SK-N-SH (cell line): ENCODE measurements at regions not wholly inside any gene's neighbourhood (a gene's known extent, or its start where the extent isn't known, plus 50 kb on each side); places are given as distances from the start of the nearest gene placed in this dataset.

Experiments used
- CTCF ChIA-PET: fragments of 300-600, 350-600 bp; formaldehyde crosslinking; extraction: SDS; loops from one replicate; lab custom pipeline; 2021; lab: Yijun Ruan, JAX
- POLR2A ChIA-PET: fragments of 350-600 bp; sonication (Branson Sonifier 250); formaldehyde crosslinking; extraction: SDS; loops from one replicate; lab custom pipeline; 2020; ENCODE audit warnings: antibody characterized with exemption, inconsistent platforms; lab: Yijun Ruan, JAX
- DNase-seq: peaks from one replicate; pipeline ENCODE4 v3.0.0; 2012
- H2AFZ ChIP-seq: fragments of 200-600 bp; sonication (generic); 2 replicates; pipeline ENCODE4 v1.8.1; 2016; ENCODE audit warnings: antibody characterized with exemption, mild to moderate bottlenecking, low read depth
- H3F3A ChIP-seq: fragments of 200-600 bp; sonication (generic); replicated peaks from 2 replicates; pipeline ENCODE3; 2016; ENCODE audit warnings: antibody characterized with exemption, mild to moderate bottlenecking; ENCODE audit not compliant: insufficient read depth
- H3K27ac ChIP-seq, 2 experiments: fragments of 200-500 bp in 1 of 2; fragments of 200-600 bp in 1 of 2; sonication (Bioruptor generic) in 1 of 2; sonication (generic), shearing (Covaris generic) in 1 of 2; 2 replicates each; pipeline versions ENCODE4 v1.5.1 to v1.6.1; 2014 to 2016; ENCODE audit warnings: low read depth in 2 of 2, inconsistent platforms in 1 of 2, low read length in 1 of 2, mild to moderate bottlenecking in 1 of 2, mixed read lengths in 1 of 2
- H3K27me3 ChIP-seq: fragments of 200-600 bp; sonication (generic), shearing (Covaris generic); 2 replicates; pipeline ENCODE4 v1.6.1; 2016; ENCODE audit warnings: mixed run types; ENCODE audit not compliant: insufficient read depth
- H3K36me3 ChIP-seq, 2 experiments: fragments of 200-500 bp in 1 of 2; fragments of 200-600 bp in 1 of 2; sonication (Bioruptor generic) in 1 of 2; sonication (generic) in 1 of 2; replicated peaks in 1 of 2; 2 replicates each; pipeline versions ENCODE3 to v1.5.1; 2014 to 2016; ENCODE audit warnings: low read length in 1 of 2, mild to moderate bottlenecking in 1 of 2; ENCODE audit not compliant: insufficient read depth in 2 of 2, control insufficient read depth in 1 of 2
- H3K4me1 ChIP-seq, 2 experiments: fragments of 200-500 bp in 1 of 2; fragments of 200-600 bp in 1 of 2; sonication (Bioruptor generic) in 1 of 2; sonication (generic), shearing (Covaris generic) in 1 of 2; 2 replicates each; pipeline versions ENCODE4 v1.5.1 to v1.6.1; 2014 to 2016; ENCODE audit warnings: low read depth in 1 of 2, low read length in 1 of 2, mixed run types in 1 of 2; ENCODE audit not compliant: insufficient read depth in 2 of 2, control insufficient read depth in 1 of 2
- H3K4me2 ChIP-seq: fragments of 200-600 bp; sonication (generic), shearing (Covaris generic); 2 replicates; pipeline ENCODE4 v1.6.1; 2017; ENCODE audit warnings: mixed run types
- H3K4me3 ChIP-seq, 2 experiments: fragments of 200-500 bp in 1 of 2; fragments of 200-600 bp in 1 of 2; sonication (Bioruptor generic) in 1 of 2; sonication (generic), shearing (Covaris generic) in 1 of 2; 2 replicates each; pipeline versions ENCODE4 v1.5.1 to v1.8.1; 2014 to 2016; ENCODE audit warnings: low read depth in 2 of 2, inconsistent platforms in 1 of 2, low read length in 1 of 2, mild to moderate bottlenecking in 1 of 2, mixed read lengths in 1 of 2, moderate library complexity in 1 of 2
- H3K79me2 ChIP-seq: fragments of 200-600 bp; sonication (generic); 2 replicates; pipeline ENCODE4 v1.8.1; 2017; ENCODE audit warnings: mild to moderate bottlenecking; ENCODE audit not compliant: insufficient read depth
- H3K9ac ChIP-seq: fragments of 200-600 bp; sonication (generic); 2 replicates; pipeline ENCODE4 v1.6.1; 2017; ENCODE audit warnings: mixed run types
- H3K9me2 ChIP-seq: fragments of 200-600 bp; sonication (generic); 2 replicates; pipeline ENCODE4 v1.6.1; 2017; ENCODE audit warnings: mixed run types
- H3K9me3 ChIP-seq: fragments of 200-600 bp; sonication (generic); 2 replicates; pipeline ENCODE4 v1.6.1; 2017; ENCODE audit warnings: mixed run types, mild to moderate bottlenecking, moderate library complexity
- H4K20me1 ChIP-seq: fragments of 200-600 bp; sonication (generic); 2 replicates; pipeline ENCODE4 v1.6.1; 2017; ENCODE audit warnings: mild to moderate bottlenecking, mixed run types; ENCODE audit not compliant: insufficient read depth
- CHD2 ChIP-seq: fragments of 150-350 bp; IDR thresholded peaks from 2 replicates; pipeline ENCODE4 v1.6.1; 2018; ENCODE audit warnings: low read length; ENCODE audit not compliant: partially characterized antibody
- CTCF ChIP-seq: fragments of 200-600 bp; sonication (generic); IDR thresholded peaks from 2 replicates; pipeline ENCODE4 v1.6.1; 2017; ENCODE audit warnings: antibody characterized with exemption, mild to moderate bottlenecking, moderate library complexity
- ELF1 ChIP-seq: IDR thresholded peaks from 2 replicates; pipeline ENCODE4 v1.4.0; 2012
- EZH2phosphoT487 ChIP-seq: fragments of 200-600 bp; sonication (generic); IDR thresholded peaks from 2 replicates; pipeline ENCODE4 v1.6.1; 2017; ENCODE audit warnings: low read depth, mixed run types, mild to moderate bottlenecking, antibody characterized with exemption, moderate library complexity, borderline replicate concordance
- FOSL2 ChIP-seq: IDR thresholded peaks from 2 replicates; pipeline ENCODE4 v1.4.0; 2012; ENCODE audit warnings: low read depth, mild to moderate bottlenecking, moderate library complexity, borderline replicate concordance
- FOXJ3 ChIP-seq: sonication (generic); formaldehyde crosslinking; IDR thresholded peaks from 2 replicates; pipeline ENCODE4 v1.5.1; 2020; ENCODE audit warnings: mild to moderate bottlenecking, missing genetic modification reagents
- GABPA ChIP-seq: IDR thresholded peaks from 2 replicates; pipeline ENCODE4 v1.4.0; 2012; ENCODE audit warnings: low read depth, mild to moderate bottlenecking
- GATA2 ChIP-seq: sonication (generic); formaldehyde crosslinking; IDR thresholded peaks from 2 replicates; pipeline ENCODE4 v1.5.0; 2020; ENCODE audit warnings: mild to moderate bottlenecking, missing genetic modification reagents
- MAX ChIP-seq: IDR thresholded peaks from 2 replicates; pipeline ENCODE4 v1.4.0; 2012; ENCODE audit warnings: low read depth
- MEF2A ChIP-seq: IDR thresholded peaks from 2 replicates; pipeline ENCODE4 v1.4.0; 2012; ENCODE audit warnings: low read depth, borderline replicate concordance
- NFIC ChIP-seq: IDR thresholded peaks from 2 replicates; pipeline ENCODE4 v1.4.0; 2012; ENCODE audit warnings: borderline replicate concordance
- NRF1 ChIP-seq: IDR thresholded peaks from 2 replicates; pipeline ENCODE4 v1.6.1; 2012; ENCODE audit warnings: low read depth, mild to moderate bottlenecking, low read length
- RAD21 ChIP-seq: IDR thresholded peaks from 2 replicates; pipeline ENCODE4 v1.6.1; 2012; ENCODE audit warnings: mild to moderate bottlenecking, low read length
- RCOR1 ChIP-seq: fragments of 150-350 bp; IDR thresholded peaks from 2 replicates; pipeline ENCODE4 v1.6.1; 2017; ENCODE audit warnings: antibody characterized with exemption, low read length
- REST ChIP-seq: IDR thresholded peaks from 2 replicates; pipeline ENCODE4 v1.6.1; 2012; ENCODE audit warnings: mild to moderate bottlenecking, low read depth, low read length, moderate library complexity
- RFX5 ChIP-seq: IDR thresholded peaks from 2 replicates; pipeline ENCODE4 v1.6.1; 2012; ENCODE audit warnings: mild to moderate bottlenecking, improper control_type of control experiment, low read length
- SIN3A ChIP-seq: IDR thresholded peaks from 2 replicates; pipeline ENCODE4 v1.6.1; 2012; ENCODE audit warnings: low read depth, mild to moderate bottlenecking, low read length, moderate library complexity, borderline replicate concordance
- TEAD4 ChIP-seq: IDR thresholded peaks from 2 replicates; pipeline ENCODE4 v1.4.0; 2012; ENCODE audit warnings: mild to moderate bottlenecking, borderline replicate concordance; ENCODE audit not compliant: insufficient read depth
- USF1 ChIP-seq: IDR thresholded peaks from 2 replicates; pipeline ENCODE4 v1.4.0; 2012; ENCODE audit warnings: low read depth, borderline replicate concordance
- YY1 ChIP-seq: IDR thresholded peaks from 2 replicates; pipeline ENCODE4 v1.4.0; 2012; ENCODE audit warnings: low read depth, mild to moderate bottlenecking
- WGBS: methylation state at CpG from one replicate; pipeline ENCODE4 v1.1.6; 2017; ENCODE audit warnings: low lambda C conversion rate; 5-methylcytosine and 5-hydroxymethylcytosine counted together

GRCh38 chr11:69985641-69986439 is 92.3 kb upstream of the ANO1 start:
- Histone ChIP-seq H4K20me1 (no peaks in the 10 kb centered on the region), H3K4me3 (peak overlapping the region in 1 of 2 experiments; percentile 21; a peak in 1 of 4 replicates), H3K36me3 (no peaks in the 10 kb centered on the region), H3K4me2 (no peak overlapping the region), H3K79me2 (no peaks in the 10 kb centered on the region), H3K27me3 (peaks cover 30% of the 10 kb centered on the region), H3F3A (no peaks in the 10 kb centered on the region), H3K27ac (no peak overlapping the region), H3K9me2 (no peaks in the 10 kb centered on the region), H3K4me1 (no peaks in the 10 kb centered on the region; a peak in 1 of 4 replicates), H2AFZ (no peak overlapping the region), H3K9ac (no peak overlapping the region), H3K9me3 (no peaks in the 10 kb centered on the region)
- ChIA-PET POLR2A (no interaction called here), CTCF (interaction anchor here (2.0 kb wide), 1 partner anchor 67 kb away, joined by 6 read pairs; no protein-coding TSS in a partner anchor)
- peak; percentile 68 for DNase-seq
- WGBS, result 23% methylated on average over 24 of the region's 75 CpGs
- TF ChIP-seq REST (no peak), ELF1 (no peak), NFIC (no peak), RAD21 (no peak), USF1 (no peak), RCOR1 (no peak), YY1 (no peak), FOXJ3 (CRISPR knock-in tag) (no peak), GABPA (no peak), GATA2 (no peak), NRF1 (no peak), CTCF (no peak), SIN3A (no peak), EZH2phosphoT487 (no peak), RFX5 (no peak), FOSL2 (no peak), CHD2 (no peak), MEF2A (no peak), MAX (no peak), TEAD4 (no peak)
- TF ChIP-seq, all 33 proteins: peak for 0
